ENCODE measurements at regions not wholly inside any gene's neighbourhood (a gene's known extent, or its start where the extent isn't known, plus 50 kb on each side); places are given as distances from the start of the nearest gene placed in this dataset.

DNA sequence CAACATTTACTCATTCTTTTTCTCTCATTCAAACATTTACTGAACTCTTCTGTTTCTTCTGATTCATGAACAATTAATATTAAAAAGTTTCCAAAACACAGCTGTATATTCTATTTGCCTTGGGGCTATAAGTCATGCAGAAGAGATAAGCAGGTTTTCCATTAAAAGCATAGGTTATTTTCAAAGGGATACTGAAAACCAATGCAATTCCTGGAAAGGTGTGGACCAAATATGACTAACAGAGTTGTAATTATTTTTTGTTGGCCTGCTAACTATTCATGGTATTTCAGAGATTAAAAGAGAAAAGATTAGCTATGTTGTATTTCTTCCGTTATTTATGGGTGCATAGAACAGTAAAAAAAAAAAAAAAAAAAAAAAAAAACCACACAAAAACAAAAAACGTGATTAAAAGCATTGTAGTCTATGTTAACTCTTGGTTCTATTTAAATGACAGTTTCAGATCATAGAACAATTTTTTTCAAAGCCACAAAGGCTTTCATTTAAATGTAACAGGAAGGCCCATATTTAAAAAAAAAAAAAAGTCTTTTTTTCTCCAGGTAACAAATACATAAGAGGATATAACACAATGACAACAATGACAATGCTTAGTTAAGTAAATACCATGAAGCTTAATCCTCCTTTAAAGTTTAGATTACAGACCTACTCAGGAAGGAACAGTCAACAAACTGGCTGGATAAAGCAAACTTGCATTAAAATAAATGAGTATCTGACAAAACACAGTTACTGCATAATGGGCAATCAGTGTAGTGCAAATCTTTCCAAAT is 1042.9 kb downstream of the GATA3 start:
- H3K27ac ChIP-seq (replicated peaks; ENCODE audit: low read length) = no peak overlapping the region
- DNase-seq (ENCODE audit: low spot score) = no peak
- H2AFZ ChIP-seq (ENCODE audit: low read length) = no peak overlapping the region
- no peak overlapping the region for H2BK120ac ChIP-seq (ENCODE audit: low read depth, low read length)
- no peak overlapping the region for H3K4ac ChIP-seq (ENCODE audit: low read length)
- no peak overlapping the region for H3K4me2 ChIP-seq (ENCODE audit: insufficient read depth, low read length, poor library complexity, severe bottlenecking)
- H2AK5ac ChIP-seq (ENCODE audit: low read depth, low read length) = no peak overlapping the region
- no peak overlapping the region for H3K4me3 ChIP-seq (ENCODE audit: low read length in 2 of 2)
- no peak overlapping the region for H3K18ac ChIP-seq (ENCODE audit: low read length)
- no peak overlapping the region for H3K9ac ChIP-seq (ENCODE audit: low read depth, low read length, poor library complexity)
- no peaks in the 10 kb centered on the region for H3K4me1 ChIP-seq (ENCODE audit: control insufficient read depth in 2 of 2, insufficient read depth in 1 of 2, low read depth in 1 of 2, low read length in 2 of 2)
- H3K36me3 ChIP-seq (replicated peaks in 1 of 2; ENCODE audit: control insufficient read depth in 2 of 2, insufficient read depth in 2 of 2, low read length in 2 of 2) = no peaks in the 10 kb centered on the region
- H3K27me3 ChIP-seq (ENCODE audit: control insufficient read depth in 3 of 3, insufficient read depth in 3 of 3, low read depth in 1 of 3, low read length in 3 of 3) = no peaks in the 10 kb centered on the region
- H3K23ac ChIP-seq (ENCODE audit: low read depth, low read length, poor library complexity) = no peak overlapping the region
- H3K9me3 ChIP-seq (replicated peaks in 1 of 2; ENCODE audit: control insufficient read depth in 2 of 2, insufficient read depth in 1 of 2, low read depth in 1 of 2, low read length in 2 of 2) = peaks cover 0 to 2% of the 10 kb centered on the region in 2 donors
- H2BK5ac ChIP-seq (ENCODE audit: low read length) = no peak overlapping the region
- H3K79me1 ChIP-seq (ENCODE audit: low read depth, low read length) = no peaks in the 10 kb centered on the region
- H2BK12ac ChIP-seq (ENCODE audit: low read length) = no peak overlapping the region
- H4K8ac ChIP-seq (ENCODE audit: low read depth, low read length) = no peak overlapping the region
- H3K14ac ChIP-seq (ENCODE audit: low read length) = no peak overlapping the region
- no peak overlapping the region for H4K91ac ChIP-seq (ENCODE audit: low read depth, low read length, poor library complexity)
- WGBS, 2 donors (ENCODE audit: extremely low coverage in 2 of 2, insufficient read length in 2 of 2, insufficient replicate concordance in 1 of 2) = no CpG with 5 or more reads among the region's 2 CpGs
- H2BK15ac ChIP-seq (ENCODE audit: low read length) = no peak overlapping the region

DNA sequence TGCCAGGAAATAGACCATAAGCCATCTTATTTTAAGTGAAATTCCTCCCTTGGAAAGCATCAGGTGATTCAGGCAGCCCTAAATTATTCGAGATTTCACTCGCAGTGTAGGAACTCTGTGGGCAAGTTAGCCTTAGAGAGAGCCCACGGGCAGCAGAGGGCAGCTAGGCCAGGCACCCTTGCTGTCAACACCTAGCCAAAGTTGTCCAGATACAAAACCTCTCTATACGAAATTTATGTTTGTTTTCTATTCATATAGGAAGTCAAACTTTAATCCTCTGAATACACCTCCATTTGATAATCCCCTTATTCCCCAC is 1043.5 kb downstream of the GATA3 start:
- H3K4me1 ChIP-seq (ENCODE audit: control insufficient read depth in 2 of 2, insufficient read depth in 1 of 2, low read depth in 1 of 2, low read length in 2 of 2) = no peaks in the 10 kb centered on the region
- no peak overlapping the region for H3K9ac ChIP-seq (ENCODE audit: low read depth, low read length, poor library complexity)
- H3K4me3 ChIP-seq (ENCODE audit: low read length in 2 of 2) = no peak overlapping the region
- H3K23ac ChIP-seq (ENCODE audit: low read depth, low read length, poor library complexity) = no peak overlapping the region
- no peak overlapping the region for H3K4me2 ChIP-seq (ENCODE audit: insufficient read depth, low read length, poor library complexity, severe bottlenecking)
- no peak overlapping the region for H3K14ac ChIP-seq (ENCODE audit: low read length)
- H3K27me3 ChIP-seq (ENCODE audit: control insufficient read depth in 3 of 3, insufficient read depth in 3 of 3, low read depth in 1 of 3, low read length in 3 of 3) = no peaks in the 10 kb centered on the region
- H2BK12ac ChIP-seq (ENCODE audit: low read length) = no peak overlapping the region
- H2AFZ ChIP-seq (ENCODE audit: low read length) = no peak overlapping the region
- no peak overlapping the region for H2BK15ac ChIP-seq (ENCODE audit: low read length)
- no peak overlapping the region for H2BK5ac ChIP-seq (ENCODE audit: low read length)
- no CpG with 5 or more reads among the region's 4 CpGs for WGBS, 2 donors (ENCODE audit: extremely low coverage in 2 of 2, insufficient read length in 2 of 2, insufficient replicate concordance in 1 of 2)
- H2AK5ac ChIP-seq (ENCODE audit: low read depth, low read length) = no peak overlapping the region
- H3K36me3 ChIP-seq (replicated peaks in 1 of 2; ENCODE audit: control insufficient read depth in 2 of 2, insufficient read depth in 2 of 2, low read length in 2 of 2) = no peaks in the 10 kb centered on the region
- H4K8ac ChIP-seq (ENCODE audit: low read depth, low read length) = no peak overlapping the region
- no peak overlapping the region for H3K4ac ChIP-seq (ENCODE audit: low read length)
- no peaks in the 10 kb centered on the region for H3K79me1 ChIP-seq (ENCODE audit: low read depth, low read length)
- no peak overlapping the region for H4K91ac ChIP-seq (ENCODE audit: low read depth, low read length, poor library complexity)
- no peak overlapping the region for H2BK120ac ChIP-seq (ENCODE audit: low read depth, low read length)
- DNase-seq (ENCODE audit: low spot score) = no peak
- H3K18ac ChIP-seq (ENCODE audit: low read length) = no peak overlapping the region
- no peak overlapping the region for H3K27ac ChIP-seq (replicated peaks; ENCODE audit: low read length)
- peaks cover 0 to 2% of the 10 kb centered on the region in 2 donors for H3K9me3 ChIP-seq (replicated peaks in 1 of 2; ENCODE audit: control insufficient read depth in 2 of 2, insufficient read depth in 1 of 2, low read depth in 1 of 2, low read length in 2 of 2)

DNA sequence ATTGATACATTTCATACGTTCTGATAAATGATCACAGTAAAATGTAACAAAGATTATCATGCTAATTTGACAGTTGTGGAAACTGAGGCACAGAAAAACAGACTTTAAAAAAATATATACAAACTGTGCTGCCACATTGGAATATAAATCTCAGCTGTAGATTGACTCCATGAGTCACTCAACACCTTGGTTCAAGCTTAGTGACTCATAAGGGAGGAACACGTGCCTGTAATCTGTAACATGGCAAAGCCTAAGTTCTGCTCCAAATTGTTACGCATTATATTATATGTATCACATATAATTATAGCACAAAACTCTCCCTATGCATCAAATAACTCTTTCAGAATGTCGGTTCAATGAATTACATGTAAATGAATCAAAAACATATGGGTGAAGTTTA is 1047.5 kb downstream of the GATA3 start:
- Histone ChIP-seq H3K23ac (ENCODE audit: low read depth, low read length, poor library complexity) (no peak overlapping the region), H2AK5ac (ENCODE audit: low read depth, low read length) (no peak overlapping the region), H3K27me3 (ENCODE audit: control insufficient read depth in 3 of 3, insufficient read depth in 3 of 3, low read depth in 1 of 3, low read length in 3 of 3) (no peaks in the 10 kb centered on the region), H3K4me2 (ENCODE audit: insufficient read depth, low read length, poor library complexity, severe bottlenecking) (no peak overlapping the region), H3K79me1 (ENCODE audit: low read depth, low read length) (no peaks in the 10 kb centered on the region), H3K14ac (ENCODE audit: low read length) (no peak overlapping the region), H2BK12ac (ENCODE audit: low read length) (no peak overlapping the region), H3K4me1 (ENCODE audit: control insufficient read depth in 2 of 2, insufficient read depth in 1 of 2, low read depth in 1 of 2, low read length in 2 of 2) (no peaks in the 10 kb centered on the region), H2BK120ac (ENCODE audit: low read depth, low read length) (no peak overlapping the region), H2BK15ac (ENCODE audit: low read length) (no peak overlapping the region), H3K36me3 (replicated peaks in 1 of 2; ENCODE audit: control insufficient read depth in 2 of 2, insufficient read depth in 2 of 2, low read length in 2 of 2) (no peaks in the 10 kb centered on the region), H3K27ac (replicated peaks; ENCODE audit: low read length) (no peak overlapping the region), H4K8ac (ENCODE audit: low read depth, low read length) (no peak overlapping the region), H3K4me3 (ENCODE audit: low read length in 2 of 2) (no peak overlapping the region), H3K9ac (ENCODE audit: low read depth, low read length, poor library complexity) (no peak overlapping the region), H3K9me3 (replicated peaks in 1 of 2; ENCODE audit: control insufficient read depth in 2 of 2, insufficient read depth in 1 of 2, low read depth in 1 of 2, low read length in 2 of 2) (no peaks in the 10 kb centered on the region), H2AFZ (ENCODE audit: low read length) (no peak overlapping the region), H3K18ac (ENCODE audit: low read length) (no peak overlapping the region), H2BK5ac (ENCODE audit: low read length) (no peak overlapping the region), H3K4ac (ENCODE audit: low read length) (no peak overlapping the region), H4K91ac (ENCODE audit: low read depth, low read length, poor library complexity) (no peak overlapping the region)
- DNase-seq (ENCODE audit: low spot score) = no peak
- WGBS, 2 donors (ENCODE audit: extremely low coverage in 2 of 2, insufficient read length in 2 of 2, insufficient replicate concordance in 1 of 2) = no CpG with 5 or more reads among the region's 4 CpGs

DNA sequence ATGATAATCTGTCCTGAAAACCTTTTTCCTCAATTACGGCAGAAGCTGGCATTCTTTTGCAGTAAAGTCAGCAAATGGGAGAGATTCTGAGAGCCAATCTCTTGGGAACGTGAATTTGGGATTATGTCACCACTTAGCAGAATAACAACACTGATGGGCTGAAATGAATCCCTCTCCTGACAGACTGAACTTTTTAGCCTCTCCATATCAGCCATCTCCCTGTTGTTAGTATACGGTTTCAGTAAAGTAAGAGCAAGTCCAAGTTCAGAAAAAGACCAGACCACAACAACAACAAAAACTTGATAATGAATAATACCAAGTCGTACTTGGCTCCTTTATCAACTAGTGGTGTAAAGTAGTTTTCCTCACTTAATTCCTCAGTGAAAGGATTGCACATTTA is 1048.8 kb downstream of the GATA3 start:
- Histone ChIP-seq H2BK15ac (ENCODE audit: low read length) (no peak overlapping the region), H3K79me1 (ENCODE audit: low read depth, low read length) (no peaks in the 10 kb centered on the region), H3K4me3 (ENCODE audit: low read length in 2 of 2) (no peak overlapping the region), H3K27ac (replicated peaks; ENCODE audit: low read length) (no peak overlapping the region), H3K14ac (ENCODE audit: low read length) (no peak overlapping the region), H4K91ac (ENCODE audit: low read depth, low read length, poor library complexity) (no peak overlapping the region), H3K4ac (ENCODE audit: low read length) (no peak overlapping the region), H2BK5ac (ENCODE audit: low read length) (no peak overlapping the region), H3K4me2 (ENCODE audit: insufficient read depth, low read length, poor library complexity, severe bottlenecking) (no peak overlapping the region), H3K9me3 (replicated peaks in 1 of 2; ENCODE audit: control insufficient read depth in 2 of 2, insufficient read depth in 1 of 2, low read depth in 1 of 2, low read length in 2 of 2) (no peaks in the 10 kb centered on the region), H2AFZ (ENCODE audit: low read length) (no peak overlapping the region), H2BK120ac (ENCODE audit: low read depth, low read length) (no peak overlapping the region), H3K23ac (ENCODE audit: low read depth, low read length, poor library complexity) (no peak overlapping the region), H2BK12ac (ENCODE audit: low read length) (no peak overlapping the region), H3K4me1 (ENCODE audit: control insufficient read depth in 2 of 2, insufficient read depth in 1 of 2, low read depth in 1 of 2, low read length in 2 of 2) (no peaks in the 10 kb centered on the region), H3K27me3 (ENCODE audit: control insufficient read depth in 3 of 3, insufficient read depth in 3 of 3, low read depth in 1 of 3, low read length in 3 of 3) (no peaks in the 10 kb centered on the region), H4K8ac (ENCODE audit: low read depth, low read length) (no peak overlapping the region), H3K18ac (ENCODE audit: low read length) (no peak overlapping the region), H3K9ac (ENCODE audit: low read depth, low read length, poor library complexity) (no peak overlapping the region), H3K36me3 (replicated peaks in 1 of 2; ENCODE audit: control insufficient read depth in 2 of 2, insufficient read depth in 2 of 2, low read length in 2 of 2) (no peaks in the 10 kb centered on the region), H2AK5ac (ENCODE audit: low read depth, low read length) (no peak overlapping the region)
- no peak for DNase-seq (ENCODE audit: low spot score)
- WGBS, 2 donors (ENCODE audit: extremely low coverage in 2 of 2, insufficient read length in 2 of 2, insufficient replicate concordance in 1 of 2) = no CpG with 5 or more reads among the region's 4 CpGs

All from neuronal stem cell (in vitro differentiated cells).